ENCODE measurements at regions not wholly inside any gene's neighbourhood (a gene's known extent, or its start where the extent isn't known, plus 50 kb on each side); places are given as distances from the start of the nearest gene placed in this dataset.

GRCh38 chr13:34474187-34474868, 467.7 kb upstream of the NBEA start:
- Mint-ChIP-seq H3K4me3 (no peak overlapping the region), H3K27ac (no peak overlapping the region), H3K9me3 (no peaks in the 10 kb centered on the region), H3K4me1 (no peaks in the 10 kb centered on the region), H3K36me3 (ENCODE audit: low read depth) (no peaks in the 10 kb centered on the region), H3K27me3 (no peaks in the 10 kb centered on the region)
- no peak for ATAC-seq (replicated peaks)

GRCh38 chr13:34478376-34478775, 463.7 kb upstream of the NBEA start:
- Mint-ChIP-seq H3K4me3 (no peak overlapping the region), H3K36me3 (ENCODE audit: low read depth) (no peaks in the 10 kb centered on the region), H3K9me3 (no peaks in the 10 kb centered on the region), H3K4me1 (no peaks in the 10 kb centered on the region), H3K27ac (no peak overlapping the region), H3K27me3 (no peaks in the 10 kb centered on the region)
- ATAC-seq (replicated peaks) = no peak

GRCh38 chr13:34502011-34502410, 440.1 kb upstream of the NBEA start:
- no peaks in the 10 kb centered on the region for H3K4me1 Mint-ChIP-seq
- no peak overlapping the region for H3K27ac Mint-ChIP-seq
- peaks cover 3% of the 10 kb centered on the region for H3K27me3 Mint-ChIP-seq
- peaks cover 5% of the 10 kb centered on the region for H3K9me3 Mint-ChIP-seq
- no peak for ATAC-seq (replicated peaks)
- H3K36me3 Mint-ChIP-seq (ENCODE audit: low read depth) = no peaks in the 10 kb centered on the region
- H3K4me3 Mint-ChIP-seq = no peak overlapping the region

- Mint-ChIP-seq H3K9me3 (peaks cover 11% of the 10 kb centered on the region), H3K4me1 (no peaks in the 10 kb centered on the region), H3K4me3 (no peak overlapping the region), H3K27ac (no peak overlapping the region), H3K36me3 (ENCODE audit: low read depth) (no peaks in the 10 kb centered on the region), H3K27me3 (peaks cover 3% of the 10 kb centered on the region)
- ATAC-seq (replicated peaks) = no peak
These were observed 439.4 kb upstream of the NBEA start for GRCh38 chr13:34502621-34503020.

GRCh38 chr13:34506796-34507195, 435.3 kb upstream of the NBEA start:
- Mint-ChIP-seq H3K9me3 (peaks cover 21% of the 10 kb centered on the region), H3K27ac (no peak overlapping the region), H3K27me3 (peaks cover 8% of the 10 kb centered on the region), H3K4me1 (no peaks in the 10 kb centered on the region), H3K4me3 (no peak overlapping the region), H3K36me3 (ENCODE audit: low read depth) (no peaks in the 10 kb centered on the region)
- no peak for ATAC-seq (replicated peaks)

GRCh38 chr13:34507630-34508029, 434.4 kb upstream of the NBEA start:
- Mint-ChIP-seq H3K4me1 (no peaks in the 10 kb centered on the region), H3K27ac (no peak overlapping the region), H3K4me3 (no peak overlapping the region), H3K27me3 (peaks cover 5% of the 10 kb centered on the region), H3K9me3 (peaks cover 21% of the 10 kb centered on the region), H3K36me3 (ENCODE audit: low read depth) (no peaks in the 10 kb centered on the region)
- no peak for ATAC-seq (replicated peaks)

GRCh38 chr13:34512817-34513216, 429.3 kb upstream of the NBEA start:
- peaks cover 5% of the 10 kb centered on the region for H3K27me3 Mint-ChIP-seq
- H3K9me3 Mint-ChIP-seq = peaks cover 18% of the 10 kb centered on the region
- no peak for ATAC-seq (replicated peaks)
- H3K4me3 Mint-ChIP-seq = no peak overlapping the region
- no peaks in the 10 kb centered on the region for H3K36me3 Mint-ChIP-seq (ENCODE audit: low read depth)
- no peak overlapping the region for H3K27ac Mint-ChIP-seq
- no peaks in the 10 kb centered on the region for H3K4me1 Mint-ChIP-seq

- H3K9me3 Mint-ChIP-seq = peaks cover 16% of the 10 kb centered on the region
- no peaks in the 10 kb centered on the region for H3K4me1 Mint-ChIP-seq
- H3K4me3 Mint-ChIP-seq = no peak overlapping the region
- peaks cover 5% of the 10 kb centered on the region for H3K27me3 Mint-ChIP-seq
- no peak overlapping the region for H3K27ac Mint-ChIP-seq
- ATAC-seq (replicated peaks) = no peak
- no peaks in the 10 kb centered on the region for H3K36me3 Mint-ChIP-seq (ENCODE audit: low read depth)
These were observed 428.5 kb upstream of the NBEA start for GRCh38 chr13:34513526-34513925.

- Mint-ChIP-seq H3K4me1 (no peaks in the 10 kb centered on the region), H3K36me3 (ENCODE audit: low read depth) (no peaks in the 10 kb centered on the region), H3K27me3 (peaks cover 3% of the 10 kb centered on the region), H3K9me3 (peaks cover 8% of the 10 kb centered on the region), H3K4me3 (no peak overlapping the region), H3K27ac (no peak overlapping the region)
- ATAC-seq (replicated peaks) = no peak
These were observed 426.9 kb upstream of the NBEA start for GRCh38 chr13:34515201-34515600.

- Mint-ChIP-seq H3K4me1 (no peaks in the 10 kb centered on the region), H3K27ac (no peak overlapping the region), H3K9me3 (no peaks in the 10 kb centered on the region), H3K36me3 (ENCODE audit: low read depth) (no peaks in the 10 kb centered on the region), H3K27me3 (no peaks in the 10 kb centered on the region), H3K4me3 (no peak overlapping the region)
- ATAC-seq (replicated peaks) = no peak
These were observed 420.9 kb upstream of the NBEA start for GRCh38 chr13:34521171-34521570.

GRCh38 chr13:34522808-34523207, 419.3 kb upstream of the NBEA start:
- Mint-ChIP-seq H3K27me3 (no peaks in the 10 kb centered on the region), H3K4me1 (no peaks in the 10 kb centered on the region), H3K27ac (no peak overlapping the region), H3K4me3 (no peak overlapping the region), H3K36me3 (ENCODE audit: low read depth) (no peaks in the 10 kb centered on the region), H3K9me3 (no peaks in the 10 kb centered on the region)
- ATAC-seq (replicated peaks) = no peak

GRCh38 chr13:34523406-34523805, 418.7 kb upstream of the NBEA start:
- Mint-ChIP-seq H3K27ac (no peak overlapping the region), H3K4me3 (no peak overlapping the region), H3K27me3 (no peaks in the 10 kb centered on the region), H3K4me1 (no peaks in the 10 kb centered on the region), H3K9me3 (no peaks in the 10 kb centered on the region), H3K36me3 (ENCODE audit: low read depth) (no peaks in the 10 kb centered on the region)
- no peak for ATAC-seq (replicated peaks)

GRCh38 chr13:34533941-34534340, 408.1 kb upstream of the NBEA start:
- ATAC-seq (replicated peaks) = no peak
- H3K36me3 Mint-ChIP-seq (ENCODE audit: low read depth) = no peaks in the 10 kb centered on the region
- peaks cover 4% of the 10 kb centered on the region for H3K9me3 Mint-ChIP-seq
- no peaks in the 10 kb centered on the region for H3K27me3 Mint-ChIP-seq
- H3K27ac Mint-ChIP-seq = no peak overlapping the region
- no peak overlapping the region for H3K4me3 Mint-ChIP-seq
- no peaks in the 10 kb centered on the region for H3K4me1 Mint-ChIP-seq

GRCh38 chr13:34542321-34542720, 399.7 kb upstream of the NBEA start:
- H3K4me3 Mint-ChIP-seq = no peak overlapping the region
- no peak for ATAC-seq (replicated peaks)
- no peaks in the 10 kb centered on the region for H3K9me3 Mint-ChIP-seq
- H3K27me3 Mint-ChIP-seq = no peaks in the 10 kb centered on the region
- no peak overlapping the region for H3K27ac Mint-ChIP-seq
- no peaks in the 10 kb centered on the region for H3K36me3 Mint-ChIP-seq (ENCODE audit: low read depth)
- H3K4me1 Mint-ChIP-seq = no peaks in the 10 kb centered on the region

- Mint-ChIP-seq H3K4me1 (no peaks in the 10 kb centered on the region), H3K4me3 (no peak overlapping the region), H3K36me3 (ENCODE audit: low read depth) (no peaks in the 10 kb centered on the region), H3K27me3 (no peaks in the 10 kb centered on the region), H3K9me3 (no peaks in the 10 kb centered on the region), H3K27ac (no peak overlapping the region)
- ATAC-seq (replicated peaks) = no peak
These were observed 398.2 kb upstream of the NBEA start for GRCh38 chr13:34543836-34544235.

GRCh38 chr13:34545461-34545860, 396.6 kb upstream of the NBEA start:
- Mint-ChIP-seq H3K27ac (no peak overlapping the region), H3K9me3 (no peaks in the 10 kb centered on the region), H3K4me3 (no peak overlapping the region), H3K36me3 (ENCODE audit: low read depth) (no peaks in the 10 kb centered on the region), H3K27me3 (no peaks in the 10 kb centered on the region), H3K4me1 (no peaks in the 10 kb centered on the region)
- no peak for ATAC-seq (replicated peaks)
